Neural cell (in vitro differentiated cells): ENCODE measurements at regions not wholly inside any gene's neighbourhood (a gene's known extent, or its start where the extent isn't known, plus 50 kb on each side); places are given as distances from the start of the nearest gene placed in this dataset.

Experiments used
- H2AFZ ChIP-seq: fragments of 200-600, 300-800 bp; sonication (generic), shearing (Covaris generic); 2 replicates; pipeline ENCODE4 v1.6.0; 2014; ENCODE audit warnings: low read depth, mild to moderate bottlenecking, antibody characterized with exemption, low read length, moderate library complexity
- H3F3A ChIP-seq: fragments of 200-600 bp; shearing (Covaris generic); 2 replicates; pipeline ENCODE4 v1.6.1; 2016; ENCODE audit warnings: mild to moderate bottlenecking, moderate library complexity, mixed read lengths, antibody characterized with exemption, low read length; ENCODE audit not compliant: insufficient read depth, poor library complexity, severe bottlenecking
- H3K27ac ChIP-seq: fragments of 200-600, 300-800 bp; sonication (generic), shearing (Covaris generic); 2 replicates; pipeline ENCODE4 v1.5.1; 2014; ENCODE audit warnings: mild to moderate bottlenecking, low read length, moderate library complexity
- H3K27me3 ChIP-seq: fragments of 300-800, 200-600 bp; sonication (generic), shearing (Covaris generic); 2 replicates; pipeline ENCODE4 v1.6.0; 2014; ENCODE audit warnings: mild to moderate bottlenecking, low read depth, low read length, moderate library complexity; ENCODE audit not compliant: insufficient read depth
- H3K36me3 ChIP-seq: fragments of 300-800, 200-600 bp; sonication (generic), shearing (Covaris generic); 2 replicates; pipeline ENCODE4 v1.5.1; 2014; ENCODE audit warnings: mild to moderate bottlenecking, antibody characterized with exemption, low read length, moderate library complexity; ENCODE audit not compliant: insufficient read depth
- H3K4me2 ChIP-seq: fragments of 300-800, 200-600 bp; sonication (generic), shearing (Covaris generic); 2 replicates; pipeline ENCODE4 v1.6.0; 2014; ENCODE audit warnings: mild to moderate bottlenecking, low read length
- H3K4me3 ChIP-seq: fragments of 300-800, 200-600 bp; sonication (generic), shearing (Covaris generic); 2 replicates; pipeline ENCODE4 v1.5.1; 2014; ENCODE audit warnings: mild to moderate bottlenecking, low read length, moderate library complexity
- H3K79me2 ChIP-seq: fragments of 200-600 bp; shearing (Covaris generic); replicated peaks from 2 replicates; pipeline ENCODE4 v1.6.0; 2014; ENCODE audit warnings: mild to moderate bottlenecking, low read length, moderate library complexity; ENCODE audit not compliant: insufficient read depth
- H3K9ac ChIP-seq: fragments of 300-800, 200-600 bp; sonication (generic), shearing (Covaris generic); 2 replicates; pipeline ENCODE4 v1.6.1; 2016; ENCODE audit warnings: mild to moderate bottlenecking, low read length, mixed read lengths
- H3K9me2 ChIP-seq: fragments of 200-600 bp; shearing (Covaris generic); 2 replicates; pipeline ENCODE4 v1.6.1; 2016; ENCODE audit warnings: mild to moderate bottlenecking, low read length, mixed read lengths; ENCODE audit not compliant: insufficient read depth
- H3K9me3 ChIP-seq: fragments of 200-600, 300-800 bp; sonication (generic), shearing (Covaris generic); 2 replicates; pipeline ENCODE4 v1.6.1; 2016; ENCODE audit warnings: mild to moderate bottlenecking, mixed run types, low read length, moderate library complexity, mixed read lengths
- H4K20me1 ChIP-seq: fragments of 200-600 bp; shearing (Covaris generic); 2 replicates; pipeline ENCODE4 v1.6.1; 2016; ENCODE audit warnings: mild to moderate bottlenecking, mixed run types; ENCODE audit not compliant: insufficient read depth
- CTCF ChIP-seq: fragments of 450-650 bp; IDR thresholded peaks from 2 replicates; pipeline ENCODE4 v1.5.1; 2014; ENCODE audit warnings: antibody characterized with exemption, mild to moderate bottlenecking, moderate library complexity; ENCODE audit not compliant: poor library complexity, severe bottlenecking
- EP300 ChIP-seq: fragments of 450-650 bp; conservative IDR thresholded peaks from 2 replicates; pipeline ENCODE4 v1.6.1; 2014; ENCODE audit warnings: antibody characterized with exemption, mild to moderate bottlenecking, moderate library complexity; ENCODE audit not compliant: poor library complexity, severe bottlenecking
- EZH2 ChIP-seq: fragments of 200-600, 300-800 bp; shearing (Covaris generic), sonication (generic); IDR thresholded peaks from 2 replicates; pipeline ENCODE4 v1.6.1; 2014; ENCODE audit warnings: antibody characterized with exemption, low read length, borderline replicate concordance, mild to moderate bottlenecking; ENCODE audit not compliant: insufficient read depth, poor library complexity, severe bottlenecking
- MXI1 ChIP-seq: fragments of 450-650 bp; conservative IDR thresholded peaks from 2 replicates; pipeline ENCODE4 v1.6.1; 2014; ENCODE audit warnings: antibody characterized with exemption, mild to moderate bottlenecking; ENCODE audit not compliant: poor library complexity, severe bottlenecking
- POLR2AphosphoS5 ChIP-seq: IDR thresholded peaks from 2 replicates; pipeline ENCODE4 v1.6.1; 2012
- RAD21 ChIP-seq: fragments of 450-650 bp; conservative IDR thresholded peaks from 2 replicates; pipeline ENCODE4 v1.6.1; 2014; ENCODE audit warnings: antibody characterized with exemption, mild to moderate bottlenecking, moderate library complexity
- SMC3 ChIP-seq: fragments of 450-650 bp; conservative IDR thresholded peaks from 2 replicates; pipeline ENCODE4 v1.6.1; 2014; ENCODE audit warnings: antibody characterized with exemption, mild to moderate bottlenecking, moderate library complexity; ENCODE audit not compliant: poor library complexity
- TAF1 ChIP-seq: IDR thresholded peaks from 2 replicates; pipeline ENCODE4 v1.6.1; 2012; ENCODE audit warnings: low read depth
- TF ChIP-seq, protein P1 (sequence below): IDR thresholded peaks from 2 replicates; pipeline ENCODE4 v1.6.1; 2012; ENCODE audit warnings: borderline replicate concordance

DNA sequence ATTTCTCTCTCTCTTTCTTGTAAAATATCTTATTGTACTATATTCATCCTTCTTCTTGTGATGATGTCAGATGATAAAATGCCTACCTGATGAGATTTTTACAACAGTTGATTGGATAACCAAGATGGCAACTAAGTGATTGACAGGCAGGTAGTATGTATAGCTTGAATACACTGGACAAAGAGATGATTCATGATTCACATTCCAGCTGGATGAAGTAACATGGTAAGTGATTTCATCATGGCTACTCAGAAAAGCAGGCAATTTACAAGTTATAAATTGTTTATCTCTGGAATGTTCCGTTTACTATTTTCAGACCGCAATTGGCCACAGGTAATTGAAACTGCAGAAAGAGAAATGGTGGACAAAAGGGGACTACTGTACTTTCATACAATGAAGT is 1471.7 kb upstream of the C9orf72 start:
- H3K9me2 ChIP-seq, result no peaks in the 10 kb centered on the region
- no peaks in the 10 kb centered on the region for H3K36me3 ChIP-seq
- no peak overlapping the region for H2AFZ ChIP-seq
- TF ChIP-seq EZH2 (no peak), POLR2AphosphoS5 (no peak), EP300 (no peak), SMC3 (no peak), CTCF (no peak), RAD21 (no peak), MXI1 (no peak), TAF1 (no peak)
- TF ChIP-seq, protein P1, sequence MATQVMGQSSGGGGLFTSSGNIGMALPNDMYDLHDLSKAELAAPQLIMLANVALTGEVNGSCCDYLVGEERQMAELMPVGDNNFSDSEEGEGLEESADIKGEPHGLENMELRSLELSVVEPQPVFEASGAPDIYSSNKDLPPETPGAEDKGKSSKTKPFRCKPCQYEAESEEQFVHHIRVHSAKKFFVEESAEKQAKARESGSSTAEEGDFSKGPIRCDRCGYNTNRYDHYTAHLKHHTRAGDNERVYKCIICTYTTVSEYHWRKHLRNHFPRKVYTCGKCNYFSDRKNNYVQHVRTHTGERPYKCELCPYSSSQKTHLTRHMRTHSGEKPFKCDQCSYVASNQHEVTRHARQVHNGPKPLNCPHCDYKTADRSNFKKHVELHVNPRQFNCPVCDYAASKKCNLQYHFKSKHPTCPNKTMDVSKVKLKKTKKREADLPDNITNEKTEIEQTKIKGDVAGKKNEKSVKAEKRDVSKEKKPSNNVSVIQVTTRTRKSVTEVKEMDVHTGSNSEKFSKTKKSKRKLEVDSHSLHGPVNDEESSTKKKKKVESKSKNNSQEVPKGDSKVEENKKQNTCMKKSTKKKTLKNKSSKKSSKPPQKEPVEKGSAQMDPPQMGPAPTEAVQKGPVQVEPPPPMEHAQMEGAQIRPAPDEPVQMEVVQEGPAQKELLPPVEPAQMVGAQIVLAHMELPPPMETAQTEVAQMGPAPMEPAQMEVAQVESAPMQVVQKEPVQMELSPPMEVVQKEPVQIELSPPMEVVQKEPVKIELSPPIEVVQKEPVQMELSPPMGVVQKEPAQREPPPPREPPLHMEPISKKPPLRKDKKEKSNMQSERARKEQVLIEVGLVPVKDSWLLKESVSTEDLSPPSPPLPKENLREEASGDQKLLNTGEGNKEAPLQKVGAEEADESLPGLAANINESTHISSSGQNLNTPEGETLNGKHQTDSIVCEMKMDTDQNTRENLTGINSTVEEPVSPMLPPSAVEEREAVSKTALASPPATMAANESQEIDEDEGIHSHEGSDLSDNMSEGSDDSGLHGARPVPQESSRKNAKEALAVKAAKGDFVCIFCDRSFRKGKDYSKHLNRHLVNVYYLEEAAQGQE, result no peak
- H3K27me3 ChIP-seq, result no peaks in the 10 kb centered on the region
- no peaks in the 10 kb centered on the region for H3K79me2 ChIP-seq
- no peak overlapping the region for H3K9ac ChIP-seq
- H3K4me2 ChIP-seq, result no peak overlapping the region
- no peaks in the 10 kb centered on the region for H3K9me3 ChIP-seq
- no peaks in the 10 kb centered on the region for H4K20me1 ChIP-seq
- H3F3A ChIP-seq, result no peaks in the 10 kb centered on the region
- H3K27ac ChIP-seq, result no peak overlapping the region
- H3K4me3 ChIP-seq, result no peak overlapping the region

GRCh38 chr9:29060041-29060440 is 1486.8 kb upstream of the C9orf72 start:
- Histone ChIP-seq H3K9me2 (no peaks in the 10 kb centered on the region), H3F3A (no peaks in the 10 kb centered on the region), H3K36me3 (no peaks in the 10 kb centered on the region), H3K4me3 (no peak overlapping the region), H3K79me2 (no peaks in the 10 kb centered on the region), H2AFZ (no peak overlapping the region), H4K20me1 (no peaks in the 10 kb centered on the region), H3K9ac (no peak overlapping the region), H3K4me2 (no peak overlapping the region), H3K27ac (no peak overlapping the region), H3K9me3 (no peaks in the 10 kb centered on the region), H3K27me3 (no peaks in the 10 kb centered on the region)
- no peak for TF ChIP-seq EZH2
- TF ChIP-seq, protein P1, result no peak
- TF ChIP-seq TAF1, result no peak
- no peak for TF ChIP-seq RAD21
- no peak for TF ChIP-seq POLR2AphosphoS5
- no peak for TF ChIP-seq SMC3
